HG03457 (cell line): ENCODE measurements at regions not wholly inside any gene's neighbourhood (a gene's known extent, or its start where the extent isn't known, plus 50 kb on each side); places are given as distances from the start of the nearest gene placed in this dataset.
"Not testable (repeated sequence)": the region's sequence is repeated elsewhere in the genome, so short reads cannot be mapped to it uniquely, and the experiment has no call there.

Experiments
- ATAC-seq: cut with Tn5 transposase; IDR thresholded peaks from one replicate; pipeline ENCODE4 v1.9.1; 2021; ENCODE audit warnings: moderate number of reproducible peaks; ENCODE audit not compliant: unreplicated experiment

- ATAC-seq = no peak
Measured at GRCh38 chr6:4224067-4224978, 88.9 kb upstream of the ECI2 start.

- ATAC-seq = no peak
Measured at GRCh38 chr6:4220558-4220957, 85.2 kb upstream of the ECI2 start.

- ATAC-seq = not testable (repeated sequence)
Measured at GRCh38 chr6:4218619-4219317, 83.4 kb upstream of the ECI2 start.

GRCh38 chr6:4212588-4212987 is 77.2 kb upstream of the ECI2 start:
- ATAC-seq = no peak

GRCh38 chr6:4210629-4211419 is 75.4 kb upstream of the ECI2 start:
- no peak for ATAC-seq

GRCh38 chr6:4209196-4209595 is 73.8 kb upstream of the ECI2 start:
- ATAC-seq = no peak

GRCh38 chr6:4208158-4208557 is 72.8 kb upstream of the ECI2 start:
- no peak for ATAC-seq

GRCh38 chr6:4203642-4204417 is 68.5 kb upstream of the ECI2 start:
- not testable (repeated sequence) for ATAC-seq

GRCh38 chr6:4192627-4193026 is 57.3 kb upstream of the ECI2 start:
- no peak for ATAC-seq

GRCh38 chr6:4192173-4192572 is 56.8 kb upstream of the ECI2 start:
- no peak for ATAC-seq

GRCh38 chr6:4191271-4191721 is 55.9 kb upstream of the ECI2 start:
- no peak for ATAC-seq

- ATAC-seq = no peak
Measured at GRCh38 chr6:4189249-4189648, 53.9 kb upstream of the ECI2 start.

- ATAC-seq = no peak
Measured at GRCh38 chr6:4188801-4189200, 53.4 kb upstream of the ECI2 start.

- ATAC-seq = no peak
Measured at GRCh38 chr6:4187480-4187879, 52.1 kb upstream of the ECI2 start.

GRCh38 chr6:4186385-4186784 is 51.0 kb upstream of the ECI2 start:
- no peak for ATAC-seq

- no peak for ATAC-seq
Measured at GRCh38 chr6:4185846-4186245, 50.5 kb upstream of the ECI2 start.

- no peak for ATAC-seq
Measured at GRCh38 chr6:4185419-4185818, 50.0 kb upstream of the ECI2 start.
